ENCODE measurements at regions not wholly inside any gene's neighbourhood (a gene's known extent, or its start where the extent isn't known, plus 50 kb on each side); places are given as distances from the start of the nearest gene placed in this dataset.
A peak's percentile ranks its signal among the peaks of the same experiment; 100 is the strongest.

DNA sequence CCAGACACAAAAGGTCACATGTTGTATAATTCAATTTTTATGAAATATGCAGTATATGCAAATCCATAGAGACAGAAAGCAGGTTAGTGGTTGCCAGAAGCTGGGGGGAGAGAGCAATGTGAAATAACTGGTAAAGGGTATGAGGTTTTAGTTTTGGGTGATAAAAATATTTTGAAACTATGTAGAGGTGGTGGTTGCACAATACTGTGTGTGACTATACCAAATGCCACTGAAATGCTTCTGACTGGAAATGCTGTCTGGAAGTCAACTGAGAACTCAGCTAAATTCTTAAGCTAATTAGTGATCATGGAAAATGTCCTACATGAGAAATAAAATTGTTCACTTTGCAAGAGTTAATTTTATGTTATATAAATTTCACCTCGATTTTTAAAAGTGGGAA, 65.3 kb upstream of the RXFP2 start (continued):
- TF ChIP-seq, protein P1, sequence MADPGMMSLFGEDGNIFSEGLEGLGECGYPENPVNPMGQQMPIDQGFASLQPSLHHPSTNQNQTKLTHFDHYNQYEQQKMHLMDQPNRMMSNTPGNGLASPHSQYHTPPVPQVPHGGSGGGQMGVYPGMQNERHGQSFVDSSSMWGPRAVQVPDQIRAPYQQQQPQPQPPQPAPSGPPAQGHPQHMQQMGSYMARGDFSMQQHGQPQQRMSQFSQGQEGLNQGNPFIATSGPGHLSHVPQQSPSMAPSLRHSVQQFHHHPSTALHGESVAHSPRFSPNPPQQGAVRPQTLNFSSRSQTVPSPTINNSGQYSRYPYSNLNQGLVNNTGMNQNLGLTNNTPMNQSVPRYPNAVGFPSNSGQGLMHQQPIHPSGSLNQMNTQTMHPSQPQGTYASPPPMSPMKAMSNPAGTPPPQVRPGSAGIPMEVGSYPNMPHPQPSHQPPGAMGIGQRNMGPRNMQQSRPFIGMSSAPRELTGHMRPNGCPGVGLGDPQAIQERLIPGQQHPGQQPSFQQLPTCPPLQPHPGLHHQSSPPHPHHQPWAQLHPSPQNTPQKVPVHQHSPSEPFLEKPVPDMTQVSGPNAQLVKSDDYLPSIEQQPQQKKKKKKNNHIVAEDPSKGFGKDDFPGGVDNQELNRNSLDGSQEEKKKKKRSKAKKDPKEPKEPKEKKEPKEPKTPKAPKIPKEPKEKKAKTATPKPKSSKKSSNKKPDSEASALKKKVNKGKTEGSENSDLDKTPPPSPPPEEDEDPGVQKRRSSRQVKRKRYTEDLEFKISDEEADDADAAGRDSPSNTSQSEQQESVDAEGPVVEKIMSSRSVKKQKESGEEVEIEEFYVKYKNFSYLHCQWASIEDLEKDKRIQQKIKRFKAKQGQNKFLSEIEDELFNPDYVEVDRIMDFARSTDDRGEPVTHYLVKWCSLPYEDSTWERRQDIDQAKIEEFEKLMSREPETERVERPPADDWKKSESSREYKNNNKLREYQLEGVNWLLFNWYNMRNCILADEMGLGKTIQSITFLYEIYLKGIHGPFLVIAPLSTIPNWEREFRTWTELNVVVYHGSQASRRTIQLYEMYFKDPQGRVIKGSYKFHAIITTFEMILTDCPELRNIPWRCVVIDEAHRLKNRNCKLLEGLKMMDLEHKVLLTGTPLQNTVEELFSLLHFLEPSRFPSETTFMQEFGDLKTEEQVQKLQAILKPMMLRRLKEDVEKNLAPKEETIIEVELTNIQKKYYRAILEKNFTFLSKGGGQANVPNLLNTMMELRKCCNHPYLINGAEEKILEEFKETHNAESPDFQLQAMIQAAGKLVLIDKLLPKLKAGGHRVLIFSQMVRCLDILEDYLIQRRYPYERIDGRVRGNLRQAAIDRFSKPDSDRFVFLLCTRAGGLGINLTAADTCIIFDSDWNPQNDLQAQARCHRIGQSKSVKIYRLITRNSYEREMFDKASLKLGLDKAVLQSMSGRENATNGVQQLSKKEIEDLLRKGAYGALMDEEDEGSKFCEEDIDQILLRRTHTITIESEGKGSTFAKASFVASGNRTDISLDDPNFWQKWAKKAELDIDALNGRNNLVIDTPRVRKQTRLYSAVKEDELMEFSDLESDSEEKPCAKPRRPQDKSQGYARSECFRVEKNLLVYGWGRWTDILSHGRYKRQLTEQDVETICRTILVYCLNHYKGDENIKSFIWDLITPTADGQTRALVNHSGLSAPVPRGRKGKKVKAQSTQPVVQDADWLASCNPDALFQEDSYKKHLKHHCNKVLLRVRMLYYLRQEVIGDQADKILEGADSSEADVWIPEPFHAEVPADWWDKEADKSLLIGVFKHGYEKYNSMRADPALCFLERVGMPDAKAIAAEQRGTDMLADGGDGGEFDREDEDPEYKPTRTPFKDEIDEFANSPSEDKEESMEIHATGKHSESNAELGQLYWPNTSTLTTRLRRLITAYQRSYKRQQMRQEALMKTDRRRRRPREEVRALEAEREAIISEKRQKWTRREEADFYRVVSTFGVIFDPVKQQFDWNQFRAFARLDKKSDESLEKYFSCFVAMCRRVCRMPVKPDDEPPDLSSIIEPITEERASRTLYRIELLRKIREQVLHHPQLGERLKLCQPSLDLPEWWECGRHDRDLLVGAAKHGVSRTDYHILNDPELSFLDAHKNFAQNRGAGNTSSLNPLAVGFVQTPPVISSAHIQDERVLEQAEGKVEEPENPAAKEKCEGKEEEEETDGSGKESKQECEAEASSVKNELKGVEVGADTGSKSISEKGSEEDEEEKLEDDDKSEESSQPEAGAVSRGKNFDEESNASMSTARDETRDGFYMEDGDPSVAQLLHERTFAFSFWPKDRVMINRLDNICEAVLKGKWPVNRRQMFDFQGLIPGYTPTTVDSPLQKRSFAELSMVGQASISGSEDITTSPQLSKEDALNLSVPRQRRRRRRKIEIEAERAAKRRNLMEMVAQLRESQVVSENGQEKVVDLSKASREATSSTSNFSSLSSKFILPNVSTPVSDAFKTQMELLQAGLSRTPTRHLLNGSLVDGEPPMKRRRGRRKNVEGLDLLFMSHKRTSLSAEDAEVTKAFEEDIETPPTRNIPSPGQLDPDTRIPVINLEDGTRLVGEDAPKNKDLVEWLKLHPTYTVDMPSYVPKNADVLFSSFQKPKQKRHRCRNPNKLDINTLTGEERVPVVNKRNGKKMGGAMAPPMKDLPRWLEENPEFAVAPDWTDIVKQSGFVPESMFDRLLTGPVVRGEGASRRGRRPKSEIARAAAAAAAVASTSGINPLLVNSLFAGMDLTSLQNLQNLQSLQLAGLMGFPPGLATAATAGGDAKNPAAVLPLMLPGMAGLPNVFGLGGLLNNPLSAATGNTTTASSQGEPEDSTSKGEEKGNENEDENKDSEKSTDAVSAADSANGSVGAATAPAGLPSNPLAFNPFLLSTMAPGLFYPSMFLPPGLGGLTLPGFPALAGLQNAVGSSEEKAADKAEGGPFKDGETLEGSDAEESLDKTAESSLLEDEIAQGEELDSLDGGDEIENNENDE (IDR thresholded peaks at IDR 0.05; ENCODE audit: insufficient replicate concordance, low read length): no peak
- TF ChIP-seq CEBPB (IDR thresholded peaks at IDR 0.05; ENCODE audit: low read depth, low read length) (peak; percentile 61), RNF2 (IDR thresholded peaks at IDR 0.05; ENCODE audit: borderline replicate concordance, low read depth, low read length, missing control alignments, poor library complexity, severe bottlenecking) (no peak), SAP30 (IDR thresholded peaks at IDR 0.05; ENCODE audit: insufficient read depth, insufficient replicate concordance, low read length) (no peak)
